ENCODE measurements at regions not wholly inside any gene's neighbourhood (a gene's known extent, or its start where the extent isn't known, plus 50 kb on each side); places are given as distances from the start of the nearest gene placed in this dataset.

DNA sequence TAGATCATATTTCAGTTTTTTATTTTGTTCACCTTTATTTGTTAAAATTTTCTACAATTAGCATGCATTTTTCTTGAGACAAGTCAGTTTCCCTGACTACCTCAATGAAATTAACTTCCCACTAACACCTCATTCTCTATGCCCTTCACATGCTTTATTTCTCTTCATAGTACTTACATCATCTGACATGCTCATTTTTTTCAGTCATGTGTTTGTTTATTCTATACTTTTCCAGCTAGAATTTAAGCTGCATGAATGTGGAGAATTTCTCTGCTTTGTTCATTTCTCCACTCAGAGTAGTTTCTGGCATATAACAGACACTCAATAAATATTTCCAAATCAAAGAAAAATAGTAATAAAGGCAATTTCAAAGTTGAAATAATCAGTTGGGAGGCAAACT lies 78.9 kb upstream of the SCN7A start (continued):
- TF ChIP-seq, protein P1, sequence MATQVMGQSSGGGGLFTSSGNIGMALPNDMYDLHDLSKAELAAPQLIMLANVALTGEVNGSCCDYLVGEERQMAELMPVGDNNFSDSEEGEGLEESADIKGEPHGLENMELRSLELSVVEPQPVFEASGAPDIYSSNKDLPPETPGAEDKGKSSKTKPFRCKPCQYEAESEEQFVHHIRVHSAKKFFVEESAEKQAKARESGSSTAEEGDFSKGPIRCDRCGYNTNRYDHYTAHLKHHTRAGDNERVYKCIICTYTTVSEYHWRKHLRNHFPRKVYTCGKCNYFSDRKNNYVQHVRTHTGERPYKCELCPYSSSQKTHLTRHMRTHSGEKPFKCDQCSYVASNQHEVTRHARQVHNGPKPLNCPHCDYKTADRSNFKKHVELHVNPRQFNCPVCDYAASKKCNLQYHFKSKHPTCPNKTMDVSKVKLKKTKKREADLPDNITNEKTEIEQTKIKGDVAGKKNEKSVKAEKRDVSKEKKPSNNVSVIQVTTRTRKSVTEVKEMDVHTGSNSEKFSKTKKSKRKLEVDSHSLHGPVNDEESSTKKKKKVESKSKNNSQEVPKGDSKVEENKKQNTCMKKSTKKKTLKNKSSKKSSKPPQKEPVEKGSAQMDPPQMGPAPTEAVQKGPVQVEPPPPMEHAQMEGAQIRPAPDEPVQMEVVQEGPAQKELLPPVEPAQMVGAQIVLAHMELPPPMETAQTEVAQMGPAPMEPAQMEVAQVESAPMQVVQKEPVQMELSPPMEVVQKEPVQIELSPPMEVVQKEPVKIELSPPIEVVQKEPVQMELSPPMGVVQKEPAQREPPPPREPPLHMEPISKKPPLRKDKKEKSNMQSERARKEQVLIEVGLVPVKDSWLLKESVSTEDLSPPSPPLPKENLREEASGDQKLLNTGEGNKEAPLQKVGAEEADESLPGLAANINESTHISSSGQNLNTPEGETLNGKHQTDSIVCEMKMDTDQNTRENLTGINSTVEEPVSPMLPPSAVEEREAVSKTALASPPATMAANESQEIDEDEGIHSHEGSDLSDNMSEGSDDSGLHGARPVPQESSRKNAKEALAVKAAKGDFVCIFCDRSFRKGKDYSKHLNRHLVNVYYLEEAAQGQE (IDR thresholded peaks at IDR 0.05; ENCODE audit: unreplicated experiment) = no peak
- TF ChIP-seq, protein P2, sequence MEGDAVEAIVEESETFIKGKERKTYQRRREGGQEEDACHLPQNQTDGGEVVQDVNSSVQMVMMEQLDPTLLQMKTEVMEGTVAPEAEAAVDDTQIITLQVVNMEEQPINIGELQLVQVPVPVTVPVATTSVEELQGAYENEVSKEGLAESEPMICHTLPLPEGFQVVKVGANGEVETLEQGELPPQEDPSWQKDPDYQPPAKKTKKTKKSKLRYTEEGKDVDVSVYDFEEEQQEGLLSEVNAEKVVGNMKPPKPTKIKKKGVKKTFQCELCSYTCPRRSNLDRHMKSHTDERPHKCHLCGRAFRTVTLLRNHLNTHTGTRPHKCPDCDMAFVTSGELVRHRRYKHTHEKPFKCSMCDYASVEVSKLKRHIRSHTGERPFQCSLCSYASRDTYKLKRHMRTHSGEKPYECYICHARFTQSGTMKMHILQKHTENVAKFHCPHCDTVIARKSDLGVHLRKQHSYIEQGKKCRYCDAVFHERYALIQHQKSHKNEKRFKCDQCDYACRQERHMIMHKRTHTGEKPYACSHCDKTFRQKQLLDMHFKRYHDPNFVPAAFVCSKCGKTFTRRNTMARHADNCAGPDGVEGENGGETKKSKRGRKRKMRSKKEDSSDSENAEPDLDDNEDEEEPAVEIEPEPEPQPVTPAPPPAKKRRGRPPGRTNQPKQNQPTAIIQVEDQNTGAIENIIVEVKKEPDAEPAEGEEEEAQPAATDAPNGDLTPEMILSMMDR (conservative IDR thresholded peaks at IDR 0.05; ENCODE audit: low read depth in 2 of 2) = no peak
- TF ChIP-seq ZNF331 (CRISPR knock-in tag; IDR thresholded peaks at IDR 0.05; ENCODE audit: low read depth) (no peak), POLR2AphosphoS5 (IDR thresholded peaks at IDR 0.05; ENCODE audit: low read depth) (no peak)

DNA sequence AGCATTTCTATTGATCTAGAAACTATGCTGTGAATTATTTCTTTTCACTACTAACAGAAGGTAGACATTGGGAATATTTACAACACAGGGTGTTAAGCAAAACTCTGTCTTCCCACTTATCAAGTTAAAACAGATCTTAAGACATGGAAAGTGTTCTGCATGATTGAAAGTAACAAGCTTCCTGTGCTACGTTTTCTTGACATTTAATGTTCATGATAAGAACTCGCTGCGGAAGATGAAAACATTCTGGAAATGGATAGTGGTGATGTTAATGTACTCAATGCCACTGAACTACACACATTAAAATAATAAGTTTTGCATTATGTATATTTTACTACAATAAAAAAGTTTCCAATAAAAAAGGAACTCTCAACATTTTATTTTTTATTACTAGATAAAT lies 74.4 kb upstream of the SCN7A start:
- no peak overlapping the region for H3K27ac ChIP-seq (ENCODE audit: low read depth)
- TF ChIP-seq EZH2 (IDR thresholded peaks at IDR 0.05; ENCODE audit: low read depth, unreplicated experiment) (no peak), ZNF331 (CRISPR knock-in tag; IDR thresholded peaks at IDR 0.05; ENCODE audit: low read depth) (no peak), POLR2AphosphoS5 (IDR thresholded peaks at IDR 0.05; ENCODE audit: low read depth) (no peak), NANOG (IDR thresholded peaks at IDR 0.05; ENCODE audit: borderline replicate concordance) (no peak), ZNF114 (CRISPR knock-in tag; IDR thresholded peaks at IDR 0.05) (no peak), STAT1 (IDR thresholded peaks at IDR 0.05; ENCODE audit: unreplicated experiment) (no peak)
- TF ChIP-seq, protein P1 (IDR thresholded peaks at IDR 0.05; ENCODE audit: unreplicated experiment) = no peak
- TF ChIP-seq, protein P2 (conservative IDR thresholded peaks at IDR 0.05; ENCODE audit: low read depth in 2 of 2) = no peak
- peaks cover 10% of the 10 kb centered on the region; the same call in 2 of the 3 replicates for H3K4me1 Mint-ChIP-seq
- no peaks in the 10 kb centered on the region for H3K9me2 ChIP-seq (ENCODE audit: insufficient read depth)
- no peak overlapping the region for H2AFZ ChIP-seq
- peaks cover 1% of the 10 kb centered on the region for H3K27me3 Mint-ChIP-seq (ENCODE audit: insufficient read depth, low read depth, poor library complexity)
- H3K4me1 ChIP-seq (ENCODE audit: insufficient read depth) = peaks cover 4% of the 10 kb centered on the region; the same call in 1 of the 2 replicates
- no peaks in the 10 kb centered on the region for H4K20me1 ChIP-seq (replicated peaks; ENCODE audit: insufficient read depth)
- no peak for DNase-seq (ENCODE audit: low spot score)
- no peaks in the 10 kb centered on the region for H3K79me2 ChIP-seq (replicated peaks; ENCODE audit: insufficient read depth)
- H3K27ac Mint-ChIP-seq = no peak overlapping the region
- no peak overlapping the region for H3K4me3 Mint-ChIP-seq
- no peaks in the 10 kb centered on the region for H3K9me3 Mint-ChIP-seq
- H3K27me3 ChIP-seq (ENCODE audit: insufficient read depth) = no peaks in the 10 kb centered on the region
- no peaks in the 10 kb centered on the region for H3F3A ChIP-seq (replicated peaks; ENCODE audit: low read depth)
- H3K36me3 ChIP-seq (ENCODE audit: insufficient read depth) = no peaks in the 10 kb centered on the region
- no peaks in the 10 kb centered on the region for H3K36me3 Mint-ChIP-seq (ENCODE audit: low read depth)
- no peak for ATAC-seq
- no peak overlapping the region for H3K4me2 ChIP-seq
- no peak overlapping the region for H3K4me3 ChIP-seq

Measured in GM23338 (cell line).